GM19395 (cell line): ENCODE measurements at regions not wholly inside any gene's neighbourhood (a gene's known extent, or its start where the extent isn't known, plus 50 kb on each side); places are given as distances from the start of the nearest gene placed in this dataset.
"Not testable (repeated sequence)": the region's sequence is repeated elsewhere in the genome, so short reads cannot be mapped to it uniquely, and the experiment has no call there.

Experiments
- ATAC-seq: cut with Tn5 transposase; IDR thresholded peaks from one replicate; pipeline ENCODE4 v1.9.1; 2021; ENCODE audit warnings: mild to moderate bottlenecking, moderate library complexity; ENCODE audit not compliant: unreplicated experiment

GRCh38 chr1:31510853-31511789, 65.2 kb upstream of the TINAGL1 start:
- ATAC-seq, result no peak

- no peak for ATAC-seq
Observed at GRCh38 chr1:31511848-31512615, 64.3 kb upstream of the TINAGL1 start.

DNA sequence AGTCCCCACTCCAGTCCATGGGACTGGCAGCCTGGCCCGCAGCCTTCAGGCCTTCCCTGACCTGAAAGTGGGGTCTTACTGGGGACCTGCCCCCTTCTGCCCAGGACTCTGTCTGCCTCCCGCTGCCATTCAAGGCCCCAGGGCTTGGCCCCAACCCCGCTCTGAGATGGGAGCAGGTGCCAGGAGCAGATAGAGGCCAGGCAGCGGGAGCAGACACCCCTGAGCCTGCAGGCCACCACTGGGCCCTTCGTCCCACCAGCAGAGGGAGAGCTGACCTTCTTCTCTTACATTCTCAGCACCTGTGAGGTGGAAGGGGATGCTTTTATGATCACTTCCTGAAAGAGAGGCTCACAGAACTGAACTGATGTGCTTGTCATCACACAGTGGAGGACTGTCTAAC, 62.2 kb upstream of the TINAGL1 start:
- no peak for ATAC-seq

DNA sequence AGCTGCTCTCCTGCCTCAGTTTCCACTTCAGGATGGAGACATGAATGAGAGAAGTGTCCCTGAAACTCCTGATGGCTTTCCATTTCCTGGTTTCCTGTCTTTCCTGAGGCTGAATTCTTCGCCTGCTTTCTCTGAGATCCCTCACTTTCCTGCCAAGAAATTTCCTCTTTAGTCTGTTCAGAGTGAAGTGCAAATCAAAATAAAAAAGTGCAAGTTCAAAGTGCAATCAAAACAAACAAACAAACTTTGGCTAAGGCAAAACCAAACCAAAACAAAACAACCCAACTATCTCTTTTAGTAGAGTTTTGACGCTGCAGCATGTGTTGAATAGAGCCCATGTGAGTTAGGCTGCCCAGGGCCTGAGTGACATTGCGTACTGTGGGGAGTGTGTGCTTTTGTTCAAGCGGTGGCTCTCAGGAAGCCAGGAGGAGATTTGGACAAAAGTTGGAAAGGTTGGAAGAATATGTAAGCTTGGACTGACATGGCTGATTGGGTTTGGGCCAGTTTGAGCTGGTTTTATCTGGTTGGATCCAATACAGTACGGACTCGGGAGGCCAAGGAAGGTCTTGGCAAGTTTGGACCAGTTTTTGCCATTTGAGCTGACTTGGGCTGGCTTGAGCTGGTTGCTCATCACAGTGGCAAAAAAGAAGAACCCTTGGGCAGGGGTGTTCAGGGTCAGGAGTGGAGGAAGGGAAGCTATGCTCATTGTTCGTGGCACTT, 61.1 kb upstream of the TINAGL1 start:
- no peak for ATAC-seq

GRCh38 chr1:31515936-31516335, 60.4 kb upstream of the TINAGL1 start:
- ATAC-seq, result no peak

- ATAC-seq, result no peak
Observed at GRCh38 chr1:31517301-31517700, 59.0 kb upstream of the TINAGL1 start.

DNA sequence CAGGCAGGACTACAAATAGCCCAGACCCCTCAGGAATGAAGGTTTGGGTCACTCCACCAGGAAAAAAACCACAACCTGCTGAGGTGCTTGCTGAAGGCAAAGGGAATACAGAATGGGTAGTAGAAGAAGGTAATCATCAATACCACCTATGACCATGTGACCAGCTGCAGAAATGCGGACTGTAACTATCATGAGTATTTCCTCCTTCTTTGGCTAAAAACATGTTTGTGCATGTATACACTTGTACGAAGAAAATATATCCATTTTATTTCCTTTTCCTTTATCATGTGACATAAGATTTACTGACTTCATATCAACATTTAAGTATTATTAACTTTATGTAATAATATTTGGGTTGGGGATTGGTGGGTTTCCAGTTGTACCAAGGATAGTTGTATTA, 58.3 kb upstream of the TINAGL1 start:
- not testable (repeated sequence) for ATAC-seq

- no peak for ATAC-seq
Observed at GRCh38 chr1:31521761-31522555, 54.4 kb upstream of the TINAGL1 start.

DNA sequence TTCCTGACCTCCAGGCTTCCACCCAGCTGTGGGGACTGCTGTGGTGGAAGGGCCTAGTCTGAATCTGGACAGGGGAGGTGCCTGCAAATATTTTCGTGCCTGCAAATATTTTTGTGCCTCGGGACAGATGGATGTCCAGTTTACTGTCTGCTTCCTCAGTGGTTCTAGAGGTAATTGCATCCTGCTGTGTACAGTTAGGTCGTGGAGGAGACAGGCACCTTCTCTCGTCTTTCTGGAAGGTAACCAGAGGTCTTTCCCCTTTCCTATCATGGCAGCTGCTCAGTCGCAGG, 53.8 kb upstream of the TINAGL1 start:
- no peak for ATAC-seq

GRCh38 chr1:31523012-31523411, 53.3 kb upstream of the TINAGL1 start:
- ATAC-seq, result no peak

DNA sequence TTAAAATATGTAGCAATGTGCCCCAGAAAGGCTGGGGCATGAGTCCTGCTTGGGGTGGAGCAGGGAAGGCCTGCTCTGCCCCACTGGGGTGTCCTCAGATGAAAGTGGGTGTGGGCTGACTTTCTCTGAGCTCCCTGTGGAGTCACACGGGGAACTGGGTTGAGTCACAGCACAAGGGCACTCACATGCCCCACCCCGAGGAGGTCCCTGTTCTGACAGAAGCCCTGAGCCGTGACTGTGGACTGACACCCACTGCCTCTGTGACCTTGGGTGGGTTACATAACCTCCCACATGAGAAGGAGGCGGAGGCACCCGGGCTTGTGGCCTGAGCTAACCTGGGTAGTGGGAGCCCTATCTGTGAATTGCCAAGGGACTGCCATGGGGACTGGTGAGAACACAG, 52.5 kb upstream of the TINAGL1 start:
- ATAC-seq, result no peak

DNA sequence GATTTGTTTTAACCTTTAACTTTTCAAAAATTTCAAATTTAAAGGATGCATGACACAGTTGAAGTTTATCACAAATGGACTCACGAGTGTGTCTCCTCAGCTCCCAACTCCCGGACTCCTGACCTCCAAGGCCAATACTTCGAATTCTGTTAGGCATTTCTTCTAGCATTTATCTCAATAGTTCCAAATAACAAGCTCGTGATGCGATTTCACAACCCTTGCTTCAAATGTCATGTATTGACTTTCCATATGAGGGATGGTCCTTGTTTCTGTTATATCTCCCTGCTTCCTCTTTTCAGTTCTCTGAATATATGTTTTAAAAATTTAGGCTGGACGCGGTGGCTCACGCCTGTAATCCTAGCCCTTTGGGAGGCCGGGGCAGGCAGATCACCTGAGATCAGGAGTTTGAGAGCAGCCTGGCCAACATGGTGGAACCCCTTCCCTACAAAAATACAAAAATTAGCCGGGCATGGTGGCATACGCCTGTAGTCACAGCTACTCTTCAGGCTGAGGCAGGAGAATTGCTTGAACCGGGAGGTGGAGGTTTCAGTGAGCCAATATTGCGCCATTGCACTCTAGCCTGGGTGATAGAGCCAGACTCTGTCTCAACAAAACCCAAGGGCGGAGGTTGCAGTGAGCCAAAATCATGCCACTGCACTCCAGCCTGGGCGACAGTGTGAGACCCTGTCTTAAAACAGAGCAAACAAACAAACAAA, 52.0 kb upstream of the TINAGL1 start:
- no peak for ATAC-seq
